Neural progenitor cell (in vitro differentiated cells): ENCODE measurements at regions not wholly inside any gene's neighbourhood (a gene's known extent, or its start where the extent isn't known, plus 50 kb on each side); places are given as distances from the start of the nearest gene placed in this dataset.
"Not testable (repeated sequence)": the region's sequence is repeated elsewhere in the genome, so short reads cannot be mapped to it uniquely, and the experiment has no call there.

ENCODE experiments used
- DNase-seq: peaks from one replicate; pipeline ENCODE4 v3.0.0-alpha.2; 2016; ENCODE audit warnings: low spot score
- H2AFZ ChIP-seq: fragments of 200-600 bp; sonication (generic); replicated peaks from 2 replicates; pipeline ENCODE4 v1.6.1; 2016; ENCODE audit warnings: antibody characterized with exemption
- H3F3A ChIP-seq: fragments of 200-600 bp; sonication (generic); 2 replicates; pipeline ENCODE4 v1.6.1; 2016; ENCODE audit warnings: antibody characterized with exemption, low read depth
- H3K27ac ChIP-seq: fragments of 200-600 bp; sonication (generic); 2 replicates; pipeline ENCODE4 v1.5.1; 2016; ENCODE audit warnings: mild to moderate bottlenecking
- H3K27me3 ChIP-seq: fragments of 200-600 bp; sonication (generic); 2 replicates; pipeline ENCODE4 v1.6.1; 2016; ENCODE audit warnings: mild to moderate bottlenecking, moderate library complexity
- H3K36me3 ChIP-seq: fragments of 200-600 bp; sonication (generic); 2 replicates; pipeline ENCODE4 v1.5.1; 2016
- H3K4me1 ChIP-seq: fragments of 200-600 bp; sonication (generic); 2 replicates; pipeline ENCODE4 v1.6.1; 2016; ENCODE audit warnings: mixed run types
- H3K4me2 ChIP-seq: fragments of 200-600 bp; sonication (generic); 2 replicates; pipeline ENCODE4 v1.6.1; 2016
- H3K4me3 ChIP-seq: fragments of 200-600 bp; sonication (generic); 2 replicates; pipeline ENCODE4 v1.5.1; 2016
- H3K79me2 ChIP-seq: fragments of 200-600 bp; sonication (generic); 2 replicates; pipeline ENCODE4 v1.6.1; 2016; ENCODE audit warnings: low read depth
- H3K9ac ChIP-seq: fragments of 200-600 bp; sonication (generic); 2 replicates; pipeline ENCODE4 v1.6.1; 2016
- H3K9me3 ChIP-seq: fragments of 200-600 bp; sonication (generic); 2 replicates; pipeline ENCODE4 v1.5.1; 2016; ENCODE audit warnings: low read depth
- H4K20me1 ChIP-seq: fragments of 200-600 bp; sonication (generic); 2 replicates; pipeline ENCODE4 v1.6.1; 2016; ENCODE audit warnings: low read depth
- H3K27ac Mint-ChIP-seq: 3 replicates; pipeline ENCODE4 v1.8.0; 2021; ENCODE audit warnings: mixed read lengths
- H3K27me3 Mint-ChIP-seq: 2 replicates; pipeline ENCODE4 v1.8.0; 2022; ENCODE audit warnings: low read depth, mild to moderate bottlenecking, inconsistent platforms, moderate library complexity, mixed read lengths; ENCODE audit not compliant: insufficient read depth
- H3K36me3 Mint-ChIP-seq: 3 replicates; pipeline ENCODE4 v1.8.0; 2021; ENCODE audit warnings: mixed read lengths
- H3K4me1 Mint-ChIP-seq: 3 replicates; pipeline ENCODE4 v1.8.0; 2021; ENCODE audit warnings: mixed read lengths
- H3K4me3 Mint-ChIP-seq: 3 replicates; pipeline ENCODE4 v1.8.0; 2021; ENCODE audit warnings: mild to moderate bottlenecking, moderate library complexity, mixed read lengths
- H3K9me3 Mint-ChIP-seq: 3 replicates; pipeline ENCODE4 v1.8.0; 2020; ENCODE audit warnings: mixed read lengths
- EZH2 ChIP-seq: fragments of 200-600 bp; sonication (generic); IDR thresholded peaks from 2 replicates; pipeline ENCODE4 v1.6.1; 2017; ENCODE audit warnings: antibody characterized with exemption, mild to moderate bottlenecking, moderate library complexity
- EZH2phosphoT487 ChIP-seq: fragments of 200-600 bp; sonication (generic); IDR thresholded peaks from 2 replicates; pipeline ENCODE4 v1.6.1; 2017; ENCODE audit warnings: antibody characterized with exemption
- TF ChIP-seq, protein P1 (sequence below): fragments of 200-600 bp; sonication (generic); IDR thresholded peaks from 2 replicates; pipeline ENCODE4 v1.5.1; 2017; ENCODE audit warnings: antibody characterized with exemption, mild to moderate bottlenecking

DNA sequence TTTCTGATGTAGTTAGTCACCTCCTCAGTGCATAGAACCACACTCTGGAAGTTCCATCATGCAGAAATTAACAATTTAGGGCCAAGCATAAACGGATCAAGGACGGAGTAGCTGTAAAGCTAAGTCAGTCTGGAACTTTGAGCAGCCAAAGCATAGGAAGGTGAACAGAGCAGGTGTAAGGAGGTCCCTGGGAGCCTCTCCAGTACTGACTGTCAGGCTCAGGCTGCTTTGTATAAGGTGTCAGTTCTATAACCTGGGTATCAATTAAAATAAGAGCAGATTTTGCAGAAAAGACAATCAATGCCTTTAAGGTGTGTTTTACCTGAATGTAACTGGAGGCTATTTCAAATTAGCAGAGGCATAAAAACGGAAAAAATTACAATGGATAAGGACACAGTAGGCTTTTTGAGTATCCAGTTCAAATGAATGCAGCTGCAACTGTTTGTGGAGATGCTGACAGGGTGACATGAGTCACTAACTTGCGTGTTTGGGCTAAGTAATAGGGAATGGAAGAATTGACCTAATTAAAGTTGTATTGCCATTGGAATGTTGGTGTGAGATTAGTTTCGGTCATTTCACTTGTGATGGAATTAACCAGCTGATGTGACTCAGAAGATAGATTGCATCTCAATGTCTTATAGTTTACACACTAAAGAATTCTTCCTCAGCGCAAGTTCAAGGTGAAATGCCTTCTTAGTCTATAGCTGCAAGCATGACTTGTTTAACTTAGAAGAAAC, 417.9 kb upstream of the CNTNAP2 start:
- no peak overlapping the region for H3K27ac ChIP-seq
- no peaks in the 10 kb centered on the region for H3K9me3 Mint-ChIP-seq
- H4K20me1 ChIP-seq, result no peaks in the 10 kb centered on the region
- H3K36me3 Mint-ChIP-seq, result no peaks in the 10 kb centered on the region
- no peaks in the 10 kb centered on the region for H3K4me1 ChIP-seq
- peaks cover 2% of the 10 kb centered on the region for H3K4me1 Mint-ChIP-seq
- no peak overlapping the region for H3K4me3 Mint-ChIP-seq
- DNase-seq, result no peak
- H3K27ac Mint-ChIP-seq, result no peak overlapping the region
- H3K4me3 ChIP-seq, result no peak overlapping the region
- H3F3A ChIP-seq, result no peaks in the 10 kb centered on the region
- no peaks in the 10 kb centered on the region for H3K79me2 ChIP-seq
- H3K9me3 ChIP-seq, result no peaks in the 10 kb centered on the region
- H3K27me3 ChIP-seq, result no peaks in the 10 kb centered on the region
- no peaks in the 10 kb centered on the region for H3K36me3 ChIP-seq
- TF ChIP-seq EZH2, result no peak
- TF ChIP-seq EZH2phosphoT487, result no peak
- TF ChIP-seq, protein P1, sequence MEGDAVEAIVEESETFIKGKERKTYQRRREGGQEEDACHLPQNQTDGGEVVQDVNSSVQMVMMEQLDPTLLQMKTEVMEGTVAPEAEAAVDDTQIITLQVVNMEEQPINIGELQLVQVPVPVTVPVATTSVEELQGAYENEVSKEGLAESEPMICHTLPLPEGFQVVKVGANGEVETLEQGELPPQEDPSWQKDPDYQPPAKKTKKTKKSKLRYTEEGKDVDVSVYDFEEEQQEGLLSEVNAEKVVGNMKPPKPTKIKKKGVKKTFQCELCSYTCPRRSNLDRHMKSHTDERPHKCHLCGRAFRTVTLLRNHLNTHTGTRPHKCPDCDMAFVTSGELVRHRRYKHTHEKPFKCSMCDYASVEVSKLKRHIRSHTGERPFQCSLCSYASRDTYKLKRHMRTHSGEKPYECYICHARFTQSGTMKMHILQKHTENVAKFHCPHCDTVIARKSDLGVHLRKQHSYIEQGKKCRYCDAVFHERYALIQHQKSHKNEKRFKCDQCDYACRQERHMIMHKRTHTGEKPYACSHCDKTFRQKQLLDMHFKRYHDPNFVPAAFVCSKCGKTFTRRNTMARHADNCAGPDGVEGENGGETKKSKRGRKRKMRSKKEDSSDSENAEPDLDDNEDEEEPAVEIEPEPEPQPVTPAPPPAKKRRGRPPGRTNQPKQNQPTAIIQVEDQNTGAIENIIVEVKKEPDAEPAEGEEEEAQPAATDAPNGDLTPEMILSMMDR, result no peak
- H3K9ac ChIP-seq, result no peak overlapping the region
- no peaks in the 10 kb centered on the region for H3K27me3 Mint-ChIP-seq
- no peak overlapping the region for H3K4me2 ChIP-seq
- H2AFZ ChIP-seq, result no peak overlapping the region

DNA sequence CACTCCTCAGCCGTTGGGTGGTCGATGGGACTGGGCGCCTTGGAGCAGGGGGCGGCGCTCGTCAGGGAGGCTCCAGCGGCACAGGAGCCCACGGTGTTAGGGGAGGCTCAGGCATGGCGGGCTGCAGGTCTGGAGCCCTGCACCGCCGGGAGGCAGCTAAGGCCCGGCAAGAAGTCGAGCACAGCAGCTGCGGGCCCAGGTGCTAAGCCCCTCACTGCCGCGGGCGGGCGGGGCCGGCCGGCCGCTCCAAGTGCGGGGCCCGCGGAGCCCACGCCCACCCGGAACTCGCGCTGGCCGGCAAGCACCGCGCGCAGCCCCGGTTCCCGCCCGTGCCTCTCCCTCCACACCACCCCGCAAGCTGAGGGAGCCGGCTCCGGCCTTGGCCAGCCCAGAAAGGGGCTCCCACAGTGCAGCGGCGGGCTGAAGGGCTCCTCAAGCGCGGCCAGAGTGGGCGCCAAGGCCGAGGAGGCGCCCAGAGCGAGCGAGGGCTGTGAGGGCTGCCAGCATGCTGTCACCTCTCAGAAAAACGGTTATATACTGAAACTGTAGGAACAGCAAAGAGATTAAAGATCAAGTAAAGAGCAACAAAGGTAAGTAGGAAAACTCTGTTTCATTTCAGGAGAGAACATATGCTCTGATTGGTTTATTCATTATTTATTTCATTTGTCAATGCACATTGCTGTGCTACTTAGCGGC, 419.0 kb upstream of the CNTNAP2 start:
- H3K4me3 ChIP-seq, H3K4me3 Mint-ChIP-seq, H3K9me3 ChIP-seq, H3K27me3 Mint-ChIP-seq, H3K4me1 Mint-ChIP-seq, H3K9ac ChIP-seq, DNase-seq, H3K27ac Mint-ChIP-seq, H3K36me3 Mint-ChIP-seq, H3K4me1 ChIP-seq, H3K79me2 ChIP-seq, H3K4me2 ChIP-seq, H3F3A ChIP-seq, H2AFZ ChIP-seq, H3K27ac ChIP-seq, H3K36me3 ChIP-seq, H4K20me1 ChIP-seq, H3K27me3 ChIP-seq, H3K9me3 Mint-ChIP-seq: not testable (repeated sequence)

DNA sequence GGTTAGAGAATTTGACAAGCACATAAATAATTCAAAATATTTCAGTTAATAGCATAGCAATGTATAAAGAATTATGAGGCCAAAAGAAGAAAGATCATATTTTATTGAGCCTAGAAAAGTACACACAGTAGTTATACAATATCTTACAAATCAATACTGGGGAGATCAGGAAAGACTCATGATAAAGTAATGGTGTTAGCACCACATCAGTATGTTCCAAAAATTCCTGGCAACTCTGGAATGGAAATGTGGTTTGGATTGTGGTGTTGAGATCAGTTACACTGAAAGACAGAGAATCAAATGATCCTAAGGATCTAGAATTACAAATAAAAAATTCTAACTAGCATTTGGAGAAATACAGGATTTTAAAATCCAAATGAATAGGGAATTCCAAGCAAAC, 420.5 kb upstream of the CNTNAP2 start:
- Mint-ChIP-seq H3K36me3 (no peaks in the 10 kb centered on the region), H3K9me3 (no peaks in the 10 kb centered on the region), H3K4me1 (peaks cover 2% of the 10 kb centered on the region), H3K27ac (no peak overlapping the region), H3K4me3 (no peak overlapping the region), H3K27me3 (no peaks in the 10 kb centered on the region)
- Histone ChIP-seq H3K9ac (no peak overlapping the region), H3K36me3 (no peaks in the 10 kb centered on the region), H3K79me2 (no peaks in the 10 kb centered on the region), H3K27ac (no peak overlapping the region), H4K20me1 (no peaks in the 10 kb centered on the region), H3K9me3 (no peaks in the 10 kb centered on the region), H2AFZ (no peak overlapping the region), H3K4me2 (no peak overlapping the region), H3K27me3 (no peaks in the 10 kb centered on the region), H3K4me1 (no peaks in the 10 kb centered on the region), H3K4me3 (no peak overlapping the region), H3F3A (no peaks in the 10 kb centered on the region)
- no peak for DNase-seq
- TF ChIP-seq, protein P1, result no peak
- no peak for TF ChIP-seq EZH2phosphoT487
- no peak for TF ChIP-seq EZH2
